ENCODE measurements at regions not wholly inside any gene's neighbourhood (a gene's known extent, or its start where the extent isn't known, plus 50 kb on each side); places are given as distances from the start of the nearest gene placed in this dataset.

DNA sequence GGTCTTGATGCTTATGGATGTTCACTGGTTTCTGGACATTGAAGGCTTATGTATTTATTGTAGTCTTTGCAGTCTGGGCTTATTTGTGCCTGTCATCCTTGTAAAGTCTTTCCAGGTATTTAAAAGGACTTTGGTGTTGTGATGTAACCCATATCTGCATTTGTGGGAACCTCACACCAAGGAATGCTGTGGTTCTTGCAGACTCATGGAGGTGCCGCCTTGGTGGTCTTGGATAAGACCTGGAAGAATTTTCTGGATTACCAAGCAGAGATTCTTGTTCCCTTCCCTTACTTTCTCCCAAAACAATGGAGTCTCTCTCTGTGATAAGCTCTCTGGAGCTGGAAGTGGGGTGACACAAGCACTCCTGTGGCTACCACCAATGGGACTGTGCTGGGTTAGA is 363.5 kb upstream of the NECTIN3 start:
- H3K4me3 ChIP-seq, result no peak overlapping the region
- no peaks in the 10 kb centered on the region for H3K4me1 ChIP-seq
- TF ChIP-seq, protein P1, sequence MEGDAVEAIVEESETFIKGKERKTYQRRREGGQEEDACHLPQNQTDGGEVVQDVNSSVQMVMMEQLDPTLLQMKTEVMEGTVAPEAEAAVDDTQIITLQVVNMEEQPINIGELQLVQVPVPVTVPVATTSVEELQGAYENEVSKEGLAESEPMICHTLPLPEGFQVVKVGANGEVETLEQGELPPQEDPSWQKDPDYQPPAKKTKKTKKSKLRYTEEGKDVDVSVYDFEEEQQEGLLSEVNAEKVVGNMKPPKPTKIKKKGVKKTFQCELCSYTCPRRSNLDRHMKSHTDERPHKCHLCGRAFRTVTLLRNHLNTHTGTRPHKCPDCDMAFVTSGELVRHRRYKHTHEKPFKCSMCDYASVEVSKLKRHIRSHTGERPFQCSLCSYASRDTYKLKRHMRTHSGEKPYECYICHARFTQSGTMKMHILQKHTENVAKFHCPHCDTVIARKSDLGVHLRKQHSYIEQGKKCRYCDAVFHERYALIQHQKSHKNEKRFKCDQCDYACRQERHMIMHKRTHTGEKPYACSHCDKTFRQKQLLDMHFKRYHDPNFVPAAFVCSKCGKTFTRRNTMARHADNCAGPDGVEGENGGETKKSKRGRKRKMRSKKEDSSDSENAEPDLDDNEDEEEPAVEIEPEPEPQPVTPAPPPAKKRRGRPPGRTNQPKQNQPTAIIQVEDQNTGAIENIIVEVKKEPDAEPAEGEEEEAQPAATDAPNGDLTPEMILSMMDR (IDR thresholded peaks at IDR 0.05), result no peak
- H3K27ac ChIP-seq, result no peak overlapping the region
- H3K36me3 ChIP-seq, result no peaks in the 10 kb centered on the region
- H3K9me3 ChIP-seq, result no peaks in the 10 kb centered on the region
- intact Hi-C loops (cut with DNase I), result no loop called here
- H3K27me3 ChIP-seq, result no peaks in the 10 kb centered on the region
- no peak for DNase-seq (ENCODE audit: low spot score in 2 of 2)

DNA sequence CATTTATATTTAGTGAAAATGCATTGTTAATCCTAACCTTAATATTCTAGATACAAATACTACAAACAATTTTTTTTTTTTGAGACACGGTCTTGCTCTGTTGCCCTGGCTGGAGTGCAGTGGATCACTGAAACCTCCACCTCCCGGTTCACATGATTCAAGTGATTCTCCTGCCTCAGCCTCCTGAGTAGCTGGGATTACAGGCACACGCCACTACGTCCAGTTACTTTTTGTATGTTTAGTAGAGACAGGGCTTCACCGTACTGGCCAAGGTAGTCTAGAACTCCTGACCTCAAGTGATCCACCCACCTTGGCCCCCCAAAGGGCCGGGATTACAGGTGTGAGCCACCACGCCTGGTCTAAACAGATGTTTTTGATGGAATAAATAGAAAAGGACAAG is 361.5 kb upstream of the NECTIN3 start:
- intact Hi-C loops (cut with DNase I), result no loop called here
- Histone ChIP-seq H3K27me3 (no peaks in the 10 kb centered on the region), H3K27ac (no peak overlapping the region), H3K36me3 (no peaks in the 10 kb centered on the region), H3K4me1 (no peaks in the 10 kb centered on the region), H3K4me3 (no peak overlapping the region), H3K9me3 (no peaks in the 10 kb centered on the region)
- no peak for DNase-seq (ENCODE audit: low spot score in 2 of 2)
- TF ChIP-seq, protein P1 (IDR thresholded peaks at IDR 0.05), result no peak

DNA sequence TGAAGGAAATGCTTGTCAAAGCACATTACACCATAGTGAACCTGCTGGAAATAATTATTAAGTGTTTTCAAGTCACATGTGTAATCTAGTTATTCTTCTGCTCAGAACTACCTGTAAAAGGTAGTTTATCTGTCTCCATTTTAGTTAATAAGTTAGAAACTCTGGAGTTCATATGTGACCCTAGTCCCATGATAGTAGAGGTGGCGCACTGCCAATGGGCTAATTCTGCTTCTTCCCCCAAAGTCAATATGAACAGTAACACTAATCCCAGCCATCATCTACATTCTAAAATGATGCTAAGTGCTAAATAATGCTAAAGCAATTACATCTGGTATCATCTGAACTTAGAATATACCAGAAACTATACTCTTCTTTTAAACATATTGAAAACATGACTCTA is 361.0 kb upstream of the NECTIN3 start:
- H3K9me3 ChIP-seq, result no peaks in the 10 kb centered on the region
- no peaks in the 10 kb centered on the region for H3K4me1 ChIP-seq
- H3K27me3 ChIP-seq, result no peaks in the 10 kb centered on the region
- no peaks in the 10 kb centered on the region for H3K36me3 ChIP-seq
- TF ChIP-seq, protein P1 (IDR thresholded peaks at IDR 0.05), result no peak
- no peak overlapping the region for H3K27ac ChIP-seq
- no peak for DNase-seq (ENCODE audit: low spot score in 2 of 2)
- intact Hi-C loops (cut with DNase I), result no loop called here
- H3K4me3 ChIP-seq, result no peak overlapping the region

DNA sequence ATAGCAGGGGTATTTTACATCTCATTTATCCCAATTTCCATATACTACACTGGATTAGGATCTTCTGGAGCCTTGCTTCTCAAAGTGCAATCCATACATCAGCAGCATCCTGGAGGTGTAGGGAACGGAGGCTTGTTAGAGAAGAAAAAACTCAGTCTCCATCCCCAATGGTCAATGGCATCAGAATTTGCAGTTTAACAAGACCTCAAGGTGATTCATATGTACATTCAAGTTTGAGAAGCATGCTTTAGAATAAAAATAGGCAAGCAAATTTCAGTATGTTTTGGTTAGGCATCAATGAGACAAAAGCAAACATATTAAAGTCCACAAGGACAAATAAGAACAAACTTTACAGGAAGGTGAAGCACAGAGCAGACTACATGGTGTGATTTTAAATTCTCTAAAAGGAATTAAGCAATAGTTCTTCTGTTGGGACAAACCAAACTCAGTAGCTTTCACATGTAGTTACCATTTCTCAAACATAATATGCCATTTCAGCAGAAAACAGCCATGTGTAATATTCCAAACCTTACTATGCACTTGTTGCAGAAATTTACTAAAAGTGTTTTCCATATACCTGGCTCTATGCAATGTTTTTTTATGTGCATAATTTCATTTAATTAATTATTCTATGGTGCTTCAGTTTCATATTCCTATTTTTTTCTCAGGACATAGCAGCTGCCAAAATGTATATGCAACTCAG is 360.3 kb upstream of the NECTIN3 start:
- TF ChIP-seq, protein P1 (IDR thresholded peaks at IDR 0.05), result no peak
- intact Hi-C loops (cut with DNase I), result no loop called here
- no peaks in the 10 kb centered on the region for H3K4me1 ChIP-seq
- H3K27me3 ChIP-seq, result no peaks in the 10 kb centered on the region
- H3K36me3 ChIP-seq, result no peaks in the 10 kb centered on the region
- no peak overlapping the region for H3K27ac ChIP-seq
- H3K4me3 ChIP-seq, result no peak overlapping the region
- no peaks in the 10 kb centered on the region for H3K9me3 ChIP-seq
- no peak for DNase-seq (ENCODE audit: low spot score in 2 of 2)

DNA sequence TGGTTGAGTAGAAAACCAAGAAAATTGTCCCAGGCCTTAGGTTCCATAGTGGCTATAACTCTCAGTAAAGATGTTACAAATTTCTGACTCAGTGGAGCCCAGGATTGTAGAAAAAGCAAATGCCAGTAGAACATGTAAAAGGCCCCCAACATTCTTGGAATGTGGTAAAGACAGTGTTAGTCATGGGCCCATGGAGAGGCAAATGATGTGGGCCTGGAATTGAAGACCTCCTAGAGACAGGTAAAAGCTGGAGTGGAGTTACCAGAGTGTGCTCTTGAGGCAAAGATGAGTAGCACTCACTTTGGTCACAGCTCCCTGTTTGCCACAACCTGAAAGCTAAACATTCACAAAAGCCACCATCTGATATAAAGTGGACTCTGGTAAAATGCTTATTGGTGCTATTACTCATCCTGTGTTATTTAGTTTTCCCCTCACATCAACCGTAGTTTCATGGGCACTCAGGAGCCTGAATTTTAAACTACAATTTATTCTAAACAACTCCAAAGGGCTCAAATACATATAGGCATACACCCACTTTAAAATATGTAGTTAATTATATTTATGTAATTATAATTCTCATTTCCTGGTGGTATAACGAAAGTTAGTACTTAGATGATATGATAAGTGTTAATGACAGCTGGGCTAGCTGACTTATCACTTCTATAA is 359.6 kb upstream of the NECTIN3 start:
- no peaks in the 10 kb centered on the region for H3K4me1 ChIP-seq
- intact Hi-C loops (cut with DNase I), result no loop called here
- no peaks in the 10 kb centered on the region for H3K9me3 ChIP-seq
- no peaks in the 10 kb centered on the region for H3K27me3 ChIP-seq
- no peaks in the 10 kb centered on the region for H3K36me3 ChIP-seq
- H3K4me3 ChIP-seq, result no peak overlapping the region
- H3K27ac ChIP-seq, result no peak overlapping the region
- DNase-seq (ENCODE audit: low spot score in 2 of 2), result no peak
- TF ChIP-seq, protein P1 (IDR thresholded peaks at IDR 0.05), result no peak
